Hippocampal formation (tissue), 2 donors: ENCODE measurements at regions not wholly inside any gene's neighbourhood (a gene's known extent, or its start where the extent isn't known, plus 50 kb on each side); places are given as distances from the start of the nearest gene placed in this dataset.

ENCODE experiments used
- DNase-seq, 2 donors: peaks; one replicate each; lab custom pipeline; 2025; lab: John Stamatoyannopoulos, UW

GRCh38 chr5:17431272-17432050 is 66.6 kb upstream of the TAF11L2 start:
- DNase-seq: no peak

- no peak for DNase-seq
Measured at GRCh38 chr5:17432569-17432968, 65.5 kb upstream of the TAF11L2 start.

GRCh38 chr5:17433406-17433805 is 64.6 kb upstream of the TAF11L2 start:
- DNase-seq: peak in 1 of 2 donors; percentile 36

GRCh38 chr5:17434982-17435381 is 63.0 kb upstream of the TAF11L2 start:
- DNase-seq: no peak

- no peak for DNase-seq
Measured at GRCh38 chr5:17436350-17436749, 61.7 kb upstream of the TAF11L2 start.

GRCh38 chr5:17436761-17437221 is 61.2 kb upstream of the TAF11L2 start:
- DNase-seq: no peak

- no peak for DNase-seq
Measured at GRCh38 chr5:17438027-17438426, 60.0 kb upstream of the TAF11L2 start.

GRCh38 chr5:17439956-17440355 is 58.1 kb upstream of the TAF11L2 start:
- no peak for DNase-seq

GRCh38 chr5:17440766-17441165 is 57.3 kb upstream of the TAF11L2 start:
- no peak for DNase-seq

- DNase-seq: no peak
Measured at GRCh38 chr5:17441351-17441750, 56.7 kb upstream of the TAF11L2 start.

- no peak for DNase-seq
Measured at GRCh38 chr5:17443333-17444130, 54.5 kb upstream of the TAF11L2 start.

GRCh38 chr5:17444496-17444895 is 53.5 kb upstream of the TAF11L2 start:
- DNase-seq: no peak

- DNase-seq: no peak
Measured at GRCh38 chr5:17445185-17445584, 52.8 kb upstream of the TAF11L2 start.
